Neural cell (in vitro differentiated cells): ENCODE measurements at regions not wholly inside any gene's neighbourhood (a gene's known extent, or its start where the extent isn't known, plus 50 kb on each side); places are given as distances from the start of the nearest gene placed in this dataset.

Experiments
- CTCF ChIP-seq: fragments of 450-650 bp; IDR thresholded peaks from 2 replicates; pipeline ENCODE4 v1.5.1; 2014; ENCODE audit warnings: antibody characterized with exemption, mild to moderate bottlenecking, moderate library complexity; ENCODE audit not compliant: poor library complexity, severe bottlenecking
- EP300 ChIP-seq: fragments of 450-650 bp; conservative IDR thresholded peaks from 2 replicates; pipeline ENCODE4 v1.6.1; 2014; ENCODE audit warnings: antibody characterized with exemption, mild to moderate bottlenecking, moderate library complexity; ENCODE audit not compliant: poor library complexity, severe bottlenecking
- EZH2 ChIP-seq: fragments of 200-600, 300-800 bp; shearing (Covaris generic), sonication (generic); IDR thresholded peaks from 2 replicates; pipeline ENCODE4 v1.6.1; 2014; ENCODE audit warnings: antibody characterized with exemption, low read length, borderline replicate concordance, mild to moderate bottlenecking; ENCODE audit not compliant: insufficient read depth, poor library complexity, severe bottlenecking
- MXI1 ChIP-seq: fragments of 450-650 bp; conservative IDR thresholded peaks from 2 replicates; pipeline ENCODE4 v1.6.1; 2014; ENCODE audit warnings: antibody characterized with exemption, mild to moderate bottlenecking; ENCODE audit not compliant: poor library complexity, severe bottlenecking
- POLR2AphosphoS5 ChIP-seq: IDR thresholded peaks from 2 replicates; pipeline ENCODE4 v1.6.1; 2012
- RAD21 ChIP-seq: fragments of 450-650 bp; conservative IDR thresholded peaks from 2 replicates; pipeline ENCODE4 v1.6.1; 2014; ENCODE audit warnings: antibody characterized with exemption, mild to moderate bottlenecking, moderate library complexity
- REST ChIP-seq: IDR thresholded peaks from 2 replicates; pipeline ENCODE4 v1.6.1; 2012; ENCODE audit warnings: borderline replicate concordance
- SMC3 ChIP-seq: fragments of 450-650 bp; conservative IDR thresholded peaks from 2 replicates; pipeline ENCODE4 v1.6.1; 2014; ENCODE audit warnings: antibody characterized with exemption, mild to moderate bottlenecking, moderate library complexity; ENCODE audit not compliant: poor library complexity
- TAF1 ChIP-seq: IDR thresholded peaks from 2 replicates; pipeline ENCODE4 v1.6.1; 2012; ENCODE audit warnings: low read depth

- no peak for TF ChIP-seq CTCF
- TF ChIP-seq TAF1, result no peak
- no peak for TF ChIP-seq REST
- TF ChIP-seq EZH2, result no peak
- no peak for TF ChIP-seq POLR2AphosphoS5
- TF ChIP-seq RAD21, result no peak
- no peak for TF ChIP-seq MXI1
- no peak for TF ChIP-seq EP300
- no peak for TF ChIP-seq SMC3
These were observed 475.7 kb upstream of the PKN2 start for GRCh38 chr1:88208389-88208788.
